Retinal pigment epithelial cell (primary cell): ENCODE measurements at regions not wholly inside any gene's neighbourhood (a gene's known extent, or its start where the extent isn't known, plus 50 kb on each side); places are given as distances from the start of the nearest gene placed in this dataset.
"Not testable (repeated sequence)": the region's sequence is repeated elsewhere in the genome, so short reads cannot be mapped to it uniquely, and the experiment has no call there.

Experiments used
- DNase-seq: peaks from one replicate; pipeline ENCODE4 v3.0.0-alpha.2; 2010; ENCODE audit warnings: low read depth
- H3K4me3 ChIP-seq: 2 replicates; pipeline ENCODE4 v1.5.1; 2011; ENCODE audit warnings: mild to moderate bottlenecking, low read length, control low read depth, moderate library complexity
- TF ChIP-seq, protein P1 (sequence below): conservative IDR thresholded peaks from 2 replicates; pipeline ENCODE4 v1.5.1; 2011; ENCODE audit warnings: low read depth, low read length, control low read depth, inconsistent platforms

DNA sequence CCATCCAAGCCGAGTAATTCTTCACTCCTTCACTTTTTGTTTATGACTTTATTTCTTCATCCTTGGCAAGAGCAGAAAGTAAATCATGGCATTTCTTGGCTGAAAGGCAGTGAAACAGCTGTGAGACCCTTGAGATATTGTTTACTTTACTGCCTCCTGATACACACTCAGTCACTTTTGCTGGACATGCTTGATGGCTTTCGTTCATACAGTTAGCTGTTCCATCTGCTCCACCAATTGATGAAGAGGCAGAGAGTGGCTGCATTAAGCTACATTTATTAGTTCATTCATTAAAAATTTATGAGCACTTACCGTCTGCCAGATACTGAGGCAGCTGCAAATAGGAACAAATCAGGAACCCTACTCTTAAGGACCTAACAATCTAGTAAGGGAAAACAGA lies 184.4 kb upstream of the OR13F1 start:
- DNase-seq = no peak
- TF ChIP-seq, protein P1, sequence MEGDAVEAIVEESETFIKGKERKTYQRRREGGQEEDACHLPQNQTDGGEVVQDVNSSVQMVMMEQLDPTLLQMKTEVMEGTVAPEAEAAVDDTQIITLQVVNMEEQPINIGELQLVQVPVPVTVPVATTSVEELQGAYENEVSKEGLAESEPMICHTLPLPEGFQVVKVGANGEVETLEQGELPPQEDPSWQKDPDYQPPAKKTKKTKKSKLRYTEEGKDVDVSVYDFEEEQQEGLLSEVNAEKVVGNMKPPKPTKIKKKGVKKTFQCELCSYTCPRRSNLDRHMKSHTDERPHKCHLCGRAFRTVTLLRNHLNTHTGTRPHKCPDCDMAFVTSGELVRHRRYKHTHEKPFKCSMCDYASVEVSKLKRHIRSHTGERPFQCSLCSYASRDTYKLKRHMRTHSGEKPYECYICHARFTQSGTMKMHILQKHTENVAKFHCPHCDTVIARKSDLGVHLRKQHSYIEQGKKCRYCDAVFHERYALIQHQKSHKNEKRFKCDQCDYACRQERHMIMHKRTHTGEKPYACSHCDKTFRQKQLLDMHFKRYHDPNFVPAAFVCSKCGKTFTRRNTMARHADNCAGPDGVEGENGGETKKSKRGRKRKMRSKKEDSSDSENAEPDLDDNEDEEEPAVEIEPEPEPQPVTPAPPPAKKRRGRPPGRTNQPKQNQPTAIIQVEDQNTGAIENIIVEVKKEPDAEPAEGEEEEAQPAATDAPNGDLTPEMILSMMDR = no peak
- no peak overlapping the region for H3K4me3 ChIP-seq

DNA sequence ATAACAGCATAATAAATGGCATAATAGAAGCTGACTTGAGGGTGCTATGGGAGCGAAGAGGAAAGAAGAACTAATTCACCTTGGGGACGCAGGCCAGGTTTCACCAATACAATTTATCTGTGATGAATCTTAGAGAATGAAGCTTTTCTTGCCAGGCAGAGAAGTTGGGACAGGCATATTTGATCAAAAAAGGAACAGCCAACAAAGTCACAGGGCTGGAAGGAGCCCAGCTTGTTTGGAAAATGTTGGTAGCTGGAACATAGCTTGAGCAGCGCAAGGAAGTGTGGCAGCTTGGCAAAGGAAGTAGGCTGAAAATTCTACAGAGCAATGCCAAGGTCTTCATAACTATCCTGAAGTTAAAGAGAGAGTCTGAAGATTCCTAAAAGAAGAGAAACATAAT lies 181.5 kb upstream of the OR13F1 start:
- TF ChIP-seq, protein P1 = no peak
- H3K4me3 ChIP-seq = no peak overlapping the region
- DNase-seq = no peak

GRCh38 chr9:104323967-104324694 lies 179.9 kb upstream of the OR13F1 start:
- not testable (repeated sequence) for DNase-seq, H3K4me3 ChIP-seq

- no peak for DNase-seq
- TF ChIP-seq, protein P1 = no peak
- H3K4me3 ChIP-seq = no peak overlapping the region
These were observed 177.2 kb upstream of the OR13F1 start for GRCh38 chr9:104326912-104327311.

- TF ChIP-seq, protein P1 = no peak
- DNase-seq = no peak
- H3K4me3 ChIP-seq = no peak overlapping the region
These were observed 174.8 kb upstream of the OR13F1 start for GRCh38 chr9:104329245-104329644.

DNA sequence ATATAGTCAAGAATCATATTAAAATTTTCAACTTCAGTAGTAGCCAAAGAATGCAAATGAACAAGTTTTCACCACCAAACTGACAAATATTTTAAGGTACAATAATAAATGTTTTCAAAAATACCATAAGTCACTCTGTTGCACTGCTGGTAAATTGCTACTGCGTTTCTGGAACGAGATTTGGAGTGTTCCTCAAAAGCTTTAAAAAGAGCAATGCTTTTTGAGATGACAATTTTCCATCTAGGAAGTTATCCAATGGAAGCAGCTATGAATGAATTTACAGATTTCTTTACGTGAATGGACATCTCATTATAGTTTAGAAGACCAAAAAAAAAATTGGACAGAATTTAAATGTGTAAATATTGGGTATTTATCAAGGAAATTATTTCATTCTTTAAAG lies 173.2 kb upstream of the OR13F1 start:
- no peak overlapping the region for H3K4me3 ChIP-seq
- no peak for DNase-seq
- TF ChIP-seq, protein P1 = no peak

DNA sequence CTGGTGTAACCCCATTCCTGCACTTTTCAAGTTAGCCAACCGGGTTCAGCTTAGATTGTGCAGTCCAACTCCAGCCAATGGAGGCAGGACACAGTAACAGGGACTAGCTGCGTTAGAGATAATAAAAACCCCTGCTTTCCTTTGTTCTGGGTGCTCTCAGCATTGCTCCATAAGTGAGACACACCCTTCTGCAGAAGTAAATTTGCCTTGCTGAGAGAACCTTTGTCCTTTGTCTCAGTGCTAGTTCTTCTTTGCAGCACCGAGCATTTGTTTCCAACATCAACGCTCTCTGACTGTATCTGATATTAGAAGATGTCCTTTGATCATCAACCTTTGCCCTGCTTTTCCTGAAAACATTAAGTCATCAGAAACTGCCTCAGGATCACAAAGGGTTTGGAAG lies 169.5 kb upstream of the OR13F1 start:
- no peak for DNase-seq
- H3K4me3 ChIP-seq = no peak overlapping the region
- TF ChIP-seq, protein P1 = no peak
